GM19035 (cell line): ENCODE measurements at regions not wholly inside any gene's neighbourhood (a gene's known extent, or its start where the extent isn't known, plus 50 kb on each side); places are given as distances from the start of the nearest gene placed in this dataset.
"Not testable (repeated sequence)": the region's sequence is repeated elsewhere in the genome, so short reads cannot be mapped to it uniquely, and the experiment has no call there.

ENCODE experiments used
- ATAC-seq: cut with Tn5 transposase; IDR thresholded peaks from one replicate; pipeline ENCODE4 v1.9.1; 2021; ENCODE audit not compliant: unreplicated experiment

DNA sequence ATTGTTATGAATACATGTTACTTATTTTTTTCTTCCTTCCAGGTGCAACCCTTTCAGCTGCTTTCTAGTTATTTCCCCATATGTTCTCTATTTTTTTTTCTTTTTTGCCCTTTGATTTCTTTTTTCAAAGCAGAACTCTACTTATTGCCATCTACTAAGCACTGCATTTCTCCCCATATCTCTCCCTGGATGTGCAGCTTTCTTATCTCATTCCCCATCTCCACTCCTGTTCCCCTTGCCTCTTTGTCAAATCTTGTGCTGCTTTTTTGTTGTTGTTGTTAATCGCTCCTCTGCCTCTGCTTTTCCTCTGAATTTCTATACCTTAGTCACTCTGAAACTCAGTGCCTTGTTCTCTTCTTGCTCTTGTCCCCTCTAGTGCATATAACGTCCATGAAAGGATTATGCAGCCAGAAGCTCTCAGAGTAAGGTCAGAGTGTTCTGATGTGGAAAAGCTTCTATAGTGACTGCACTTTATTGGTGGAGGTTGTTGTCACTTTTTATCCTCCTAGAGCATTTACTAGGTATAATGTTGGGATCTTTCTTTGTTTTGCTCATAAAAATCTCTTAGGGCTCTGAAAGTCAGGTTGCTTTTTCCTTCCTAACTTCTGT, 51.1 kb upstream of the JADE1 start:
- ATAC-seq: no peak

- no peak for ATAC-seq
These were observed 51.8 kb upstream of the JADE1 start for GRCh38 chr4:128757712-128758111.

GRCh38 chr4:128751354-128751753, 58.1 kb upstream of the JADE1 start:
- no peak for ATAC-seq

DNA sequence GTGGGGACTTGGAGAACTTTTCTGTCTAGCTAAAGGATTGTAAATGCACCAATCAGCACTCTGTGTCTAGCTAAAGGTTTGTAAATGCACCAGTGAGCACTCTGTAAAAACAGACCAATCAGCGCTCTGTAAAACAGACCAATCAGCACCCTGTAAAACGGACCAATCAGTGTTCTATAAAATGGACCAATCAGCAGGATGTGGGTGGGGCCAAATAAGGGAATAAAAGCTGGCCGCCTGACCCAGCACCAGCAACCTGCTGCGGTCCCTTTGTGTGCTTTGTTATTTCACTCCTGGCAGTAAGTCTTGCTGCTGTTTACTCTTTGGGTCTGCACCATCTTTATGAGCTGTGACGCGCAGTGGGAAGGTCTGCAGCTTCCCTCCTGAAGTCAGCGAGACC, 67.8 kb upstream of the JADE1 start:
- ATAC-seq: not testable (repeated sequence)

- no peak for ATAC-seq
These were observed 72.4 kb upstream of the JADE1 start for GRCh38 chr4:128737098-128737513.

- ATAC-seq: no peak
These were observed 73.8 kb upstream of the JADE1 start for GRCh38 chr4:128735714-128736113.

DNA sequence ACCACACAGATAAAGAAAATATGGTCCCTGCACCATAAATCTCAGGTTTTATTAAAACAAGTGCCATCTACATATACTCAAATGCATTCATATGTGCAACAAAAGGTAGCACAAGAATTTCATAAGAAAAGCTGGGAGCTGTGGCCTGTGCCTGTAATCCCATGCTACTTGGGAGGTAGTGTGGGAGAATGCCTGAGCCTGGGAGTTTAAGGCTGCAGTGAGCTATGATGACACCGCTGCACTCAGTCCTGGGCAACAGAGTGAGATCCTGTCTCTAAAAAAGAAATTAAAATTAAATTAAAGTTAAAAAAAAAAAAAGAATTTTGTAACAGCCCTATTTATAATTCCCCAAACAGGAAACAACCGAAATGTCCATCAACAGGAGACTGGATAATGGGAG, 81.3 kb upstream of the JADE1 start:
- no peak for ATAC-seq

- no peak for ATAC-seq
These were observed 81.8 kb upstream of the JADE1 start for GRCh38 chr4:128727658-128728057.

DNA sequence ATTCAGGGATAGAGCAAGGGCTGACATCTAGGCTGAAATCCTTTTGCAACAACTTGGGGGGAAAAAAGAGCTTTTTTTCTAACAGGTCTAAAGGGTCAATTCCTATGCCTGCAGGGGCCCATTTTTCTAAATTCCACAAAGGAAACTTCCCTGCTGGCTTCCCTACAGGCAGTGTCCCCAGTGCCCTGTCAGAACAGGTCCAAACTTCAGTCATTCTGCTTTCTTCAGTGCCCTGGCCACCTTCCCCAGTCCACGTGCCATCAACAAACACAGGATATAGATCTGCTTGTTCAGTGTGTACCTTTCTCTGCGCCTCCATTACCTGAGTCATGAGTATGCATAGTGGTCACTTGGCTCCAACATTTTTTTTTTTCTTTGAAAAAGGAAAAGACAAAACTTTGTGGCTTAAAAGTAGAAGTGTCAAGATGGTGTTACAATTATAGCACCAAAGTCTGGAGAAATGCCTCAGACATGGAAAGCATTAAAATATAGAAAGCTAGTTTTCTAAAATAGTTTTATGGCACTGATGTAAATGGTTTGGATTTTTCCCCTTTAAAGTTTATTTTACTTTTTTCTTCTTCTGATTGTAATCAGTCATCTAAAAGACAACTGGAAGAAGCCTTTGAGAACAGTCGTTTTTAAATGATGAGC, 84.0 kb upstream of the JADE1 start:
- no peak for ATAC-seq

GRCh38 chr4:128722911-128723310, 86.6 kb upstream of the JADE1 start:
- no peak for ATAC-seq

DNA sequence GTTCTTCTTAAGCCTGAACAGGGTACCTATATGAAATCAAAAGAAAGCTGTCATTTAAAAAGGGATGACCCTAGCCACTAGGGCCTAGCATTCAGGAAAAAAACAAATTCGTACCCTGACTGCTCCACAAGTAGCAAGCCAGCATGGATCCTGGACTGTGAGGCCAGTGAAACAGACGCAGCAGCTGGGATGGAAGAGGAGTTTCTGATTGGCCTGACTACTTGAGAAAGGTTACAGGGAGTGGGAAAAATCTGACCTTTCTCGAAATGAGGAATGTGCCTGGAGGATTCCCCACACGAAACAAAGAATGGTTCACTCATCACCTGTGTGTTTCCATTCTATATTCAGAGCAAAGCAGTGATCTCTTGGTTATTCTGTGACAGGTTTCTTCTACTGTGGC, 87.6 kb upstream of the JADE1 start:
- ATAC-seq: no peak

DNA sequence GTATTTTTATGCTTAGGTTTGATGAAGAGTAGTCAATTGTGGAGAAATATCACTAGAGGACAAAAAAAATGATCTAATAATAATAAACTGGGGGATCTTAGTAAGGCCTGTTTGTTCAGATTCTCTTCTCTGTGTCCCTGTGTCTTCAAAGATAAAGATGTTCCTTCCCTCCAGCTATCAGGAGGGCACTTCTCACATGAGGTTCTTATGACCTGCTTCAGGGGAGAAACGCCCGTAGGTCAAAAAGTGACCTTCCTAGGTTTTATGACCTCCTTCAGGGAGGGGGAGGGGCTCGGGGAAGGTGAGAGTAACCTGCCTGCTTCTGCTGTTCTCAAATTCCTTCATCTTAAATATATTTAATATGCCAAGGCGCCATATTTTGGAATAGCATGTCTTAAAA, 89.2 kb upstream of the JADE1 start:
- ATAC-seq: no peak

DNA sequence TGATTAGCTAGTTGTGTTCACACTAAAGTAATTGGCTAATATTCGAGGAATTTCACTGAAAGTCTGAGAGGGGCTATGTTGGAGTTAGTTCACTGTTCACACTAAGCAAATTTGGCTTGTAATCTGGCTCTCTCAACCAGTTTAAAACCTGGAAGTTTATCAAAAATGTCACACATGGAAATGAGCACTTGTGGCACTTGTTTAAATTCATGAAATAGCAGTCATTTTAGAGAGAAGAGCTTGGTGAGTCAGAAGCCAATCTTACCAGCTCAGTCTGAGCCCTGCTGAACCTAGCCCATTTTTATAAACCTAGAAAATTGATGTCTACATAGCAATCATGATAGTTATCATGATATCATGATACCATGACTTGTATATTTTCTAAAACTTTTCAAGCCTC, 90.7 kb upstream of the JADE1 start:
- no peak for ATAC-seq

- no peak for ATAC-seq
These were observed 93.2 kb upstream of the JADE1 start for GRCh38 chr4:128716338-128716737.

- ATAC-seq: no peak
These were observed 93.9 kb upstream of the JADE1 start for GRCh38 chr4:128715616-128716015.

DNA sequence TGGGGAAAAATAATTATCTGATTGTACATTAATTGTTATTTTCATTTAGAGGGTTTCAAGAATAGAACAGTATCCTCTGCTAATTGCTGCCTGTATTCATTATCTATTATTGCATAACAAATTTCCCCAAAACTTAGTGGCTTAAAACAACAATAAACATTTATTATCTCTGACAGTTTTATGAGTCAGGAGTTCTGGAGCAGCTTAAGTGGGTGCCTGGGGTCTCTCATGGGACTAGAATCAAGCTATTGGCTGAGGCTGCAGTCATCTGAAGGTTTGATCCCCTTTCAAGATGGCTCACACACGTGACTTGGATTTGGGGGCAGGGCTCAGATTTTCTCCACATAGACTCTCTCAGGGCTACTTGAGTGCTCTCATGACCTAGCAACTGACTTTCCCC, 98.1 kb upstream of the JADE1 start:
- ATAC-seq: no peak

DNA sequence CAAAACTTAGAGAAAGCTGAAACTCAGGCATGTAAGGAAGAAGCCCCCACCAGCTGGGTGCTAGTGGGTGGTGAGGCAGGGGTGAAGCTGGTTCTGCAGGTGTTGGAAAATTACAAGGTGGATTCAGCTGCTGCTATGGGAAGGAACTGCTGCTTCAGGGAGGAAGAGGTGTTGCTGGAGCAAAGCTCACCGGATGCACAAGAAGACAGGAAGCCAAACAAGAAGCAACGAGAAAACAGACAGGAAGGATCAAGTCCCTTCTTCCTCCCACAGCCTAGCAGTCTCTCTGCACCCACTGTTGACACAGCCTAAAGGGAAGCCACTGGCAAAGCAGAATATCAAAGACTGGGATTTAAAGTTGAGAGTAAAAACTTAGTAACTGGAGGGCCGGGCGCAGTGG, 100.2 kb upstream of the JADE1 start:
- ATAC-seq: no peak

- ATAC-seq: no peak
These were observed 101.6 kb upstream of the JADE1 start for GRCh38 chr4:128707864-128708263.

DNA sequence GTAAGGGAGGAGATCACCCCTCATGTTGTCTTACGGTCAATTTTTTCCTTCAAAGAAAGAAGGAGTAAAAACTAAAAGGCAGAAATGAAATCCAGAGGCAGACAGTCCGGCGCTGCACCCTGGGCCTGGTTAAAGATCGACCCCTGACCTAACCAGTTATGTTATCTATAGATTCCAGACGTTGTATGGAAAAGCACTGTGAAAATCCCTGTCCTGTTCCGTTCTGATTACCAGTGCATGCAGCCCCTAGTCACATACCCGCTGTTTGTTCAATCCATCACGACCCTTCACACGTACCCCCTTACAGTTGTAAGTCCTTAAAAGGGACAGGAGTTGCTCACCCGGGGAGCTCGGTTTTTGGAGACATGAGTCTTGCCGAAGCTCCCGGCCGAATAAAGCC, 105.6 kb upstream of the JADE1 start:
- ATAC-seq: no peak

DNA sequence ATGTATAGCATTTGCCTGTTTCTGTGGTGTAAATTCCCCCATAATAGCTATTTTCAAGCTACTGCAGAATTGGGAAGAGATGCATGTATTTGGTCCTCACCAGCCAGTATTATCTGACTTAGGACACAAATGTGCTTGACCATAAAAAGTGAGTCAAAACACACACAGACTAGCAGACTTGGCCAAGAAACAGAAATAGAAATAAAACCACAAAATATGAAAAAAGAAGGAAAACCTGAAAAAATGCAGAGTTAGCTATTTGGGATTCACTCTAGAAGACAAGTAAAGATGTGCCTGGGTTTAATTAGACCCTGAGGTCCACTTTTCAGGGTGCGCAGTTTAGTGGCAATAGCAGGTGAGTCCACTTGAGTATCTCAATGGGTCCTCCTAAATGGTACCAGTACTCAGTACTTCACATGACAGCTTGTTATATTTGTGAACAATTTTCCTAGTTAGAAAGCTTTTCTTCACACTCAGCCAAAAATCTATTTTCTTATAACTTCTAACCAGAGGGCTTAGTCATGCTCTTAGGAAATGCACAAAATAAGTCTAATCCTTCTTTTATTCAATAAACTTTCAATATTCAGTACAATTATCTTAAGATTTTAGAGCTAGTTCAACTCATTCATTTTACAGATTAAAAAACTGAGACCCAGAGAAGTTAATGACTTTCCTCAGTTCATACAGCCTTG, 108.7 kb upstream of the JADE1 start:
- no peak for ATAC-seq

GRCh38 chr4:128698386-128698785, 111.1 kb upstream of the JADE1 start:
- no peak for ATAC-seq

GRCh38 chr4:128697323-128697722, 112.2 kb upstream of the JADE1 start:
- no peak for ATAC-seq

GRCh38 chr4:128690011-128690410, 119.5 kb upstream of the JADE1 start:
- ATAC-seq: no peak
